Endodermal cell (in vitro differentiated cells): ENCODE measurements at regions not wholly inside any gene's neighbourhood (a gene's known extent, or its start where the extent isn't known, plus 50 kb on each side); places are given as distances from the start of the nearest gene placed in this dataset.

Experiments
- DNase-seq: peaks from one replicate; pipeline ENCODE4 v3.0.0-alpha.2; 2017
- H3K27ac ChIP-seq: 2 replicates; pipeline ENCODE4 v1.5.1; 2013; ENCODE audit warnings: mild to moderate bottlenecking, low read depth, low read length, moderate library complexity
- H3K27me3 ChIP-seq: 2 replicates; pipeline ENCODE4 v1.6.1; 2013; ENCODE audit warnings: mild to moderate bottlenecking, low read length, moderate library complexity; ENCODE audit not compliant: insufficient read depth, control insufficient read depth, poor library complexity, severe bottlenecking
- H3K36me3 ChIP-seq: 2 replicates; pipeline ENCODE4 v1.7.0; 2013; ENCODE audit warnings: mild to moderate bottlenecking, low read length, moderate library complexity; ENCODE audit not compliant: control insufficient read depth, insufficient read depth
- H3K4me1 ChIP-seq: one replicate; pipeline ENCODE4 v1.7.0; 2013; ENCODE audit warnings: low read length; ENCODE audit not compliant: control insufficient read depth, insufficient read depth
- H3K4me3 ChIP-seq: 2 replicates; pipeline ENCODE4 v1.5.1; 2013; ENCODE audit warnings: mild to moderate bottlenecking, low read length, moderate library complexity
- H3K9ac ChIP-seq: 2 replicates; pipeline ENCODE4 v1.6.1; 2013; ENCODE audit warnings: mild to moderate bottlenecking, low read length, moderate library complexity; ENCODE audit not compliant: poor library complexity, severe bottlenecking; ENCODE audit errors: extremely low read depth
- H3K9me3 ChIP-seq: 2 replicates; pipeline ENCODE4 v1.6.1; 2013; ENCODE audit warnings: mild to moderate bottlenecking, low read length, moderate library complexity; ENCODE audit not compliant: control insufficient read depth
- H3K27ac Mint-ChIP-seq: 2 replicates; pipeline ENCODE4 v1.8.0; 2020; ENCODE audit warnings: mixed read lengths
- H3K27me3 Mint-ChIP-seq: 2 replicates; pipeline ENCODE4 v1.8.0; 2021; ENCODE audit warnings: mild to moderate bottlenecking, mixed read lengths; ENCODE audit not compliant: insufficient read depth
- H3K36me3 Mint-ChIP-seq: 2 replicates; pipeline ENCODE4 v1.8.0; 2020; ENCODE audit warnings: low read depth, mixed read lengths
- H3K4me1 Mint-ChIP-seq: 2 replicates; pipeline ENCODE4 v1.8.0; 2020; ENCODE audit warnings: mixed read lengths
- H3K4me3 Mint-ChIP-seq: 2 replicates; pipeline ENCODE4 v1.8.0; 2020; ENCODE audit warnings: mild to moderate bottlenecking, moderate library complexity, mixed read lengths
- H3K9me3 Mint-ChIP-seq: 2 replicates; pipeline ENCODE4 v1.8.0; 2020; ENCODE audit warnings: mild to moderate bottlenecking, mixed read lengths
- CTCF ChIP-seq: fragments of 200-600 bp; sonication (generic); conservative IDR thresholded peaks from 2 replicates; pipeline ENCODE4 v1.5.0; 2021; ENCODE audit warnings: antibody characterized with exemption, mild to moderate bottlenecking
- WGBS, 2 experiments: methylation state at CpG; one replicate each; pipeline versions ENCODE4 v1.1.5 to v1.1.7; 2013; ENCODE audit warnings: missing lambda C conversion rate in 2 of 2, mixed read lengths in 1 of 2; ENCODE audit not compliant: insufficient coverage in 1 of 2, insufficient read length in 1 of 2; 5-methylcytosine and 5-hydroxymethylcytosine counted together

GRCh38 chr2:238638100-238638981 lies 209.5 kb upstream of the TWIST2 start:
- Mint-ChIP-seq H3K4me3 (no peak overlapping the region), H3K36me3 (no peaks in the 10 kb centered on the region), H3K9me3 (no peaks in the 10 kb centered on the region), H3K4me1 (no peaks in the 10 kb centered on the region), H3K27ac (no peak overlapping the region), H3K27me3 (peaks cover 1% of the 10 kb centered on the region)
- 89 to 92% methylated on average over 13 to 20 of the region's 20 CpGs for WGBS, 2 experiments
- Histone ChIP-seq H3K36me3 (no peaks in the 10 kb centered on the region), H3K27me3 (no peaks in the 10 kb centered on the region), H3K9ac (no peak overlapping the region), H3K27ac (no peak overlapping the region), H3K4me1 (no peaks in the 10 kb centered on the region), H3K4me3 (no peak overlapping the region), H3K9me3 (no peaks in the 10 kb centered on the region)
- DNase-seq, result no peak
- TF ChIP-seq CTCF, result no peak

GRCh38 chr2:238638982-238639628 lies 208.8 kb upstream of the TWIST2 start:
- WGBS, 2 experiments, result 92 to 95% methylated on average over 13 to 17 of the region's 17 CpGs
- H3K4me1 ChIP-seq, result no peaks in the 10 kb centered on the region
- H3K9ac ChIP-seq, result no peak overlapping the region
- DNase-seq, result no peak
- Mint-ChIP-seq H3K27ac (no peak overlapping the region), H3K4me1 (no peaks in the 10 kb centered on the region), H3K9me3 (no peaks in the 10 kb centered on the region), H3K27me3 (peaks cover 1% of the 10 kb centered on the region), H3K36me3 (no peaks in the 10 kb centered on the region), H3K4me3 (no peak overlapping the region)
- H3K27me3 ChIP-seq, result no peaks in the 10 kb centered on the region
- H3K36me3 ChIP-seq, result no peaks in the 10 kb centered on the region
- TF ChIP-seq CTCF, result no peak
- no peak overlapping the region for H3K4me3 ChIP-seq
- H3K9me3 ChIP-seq, result no peaks in the 10 kb centered on the region
- H3K27ac ChIP-seq, result no peak overlapping the region

- 90 to 98% methylated on average over 8 of the region's 8 CpGs for WGBS, 2 experiments
- no peaks in the 10 kb centered on the region for H3K36me3 Mint-ChIP-seq
- H3K4me1 Mint-ChIP-seq, result no peaks in the 10 kb centered on the region
- H3K27ac ChIP-seq, result no peak overlapping the region
- DNase-seq, result no peak
- H3K27me3 Mint-ChIP-seq, result no peaks in the 10 kb centered on the region
- TF ChIP-seq CTCF, result no peak
- H3K4me3 ChIP-seq, result no peak overlapping the region
- H3K27me3 ChIP-seq, result no peaks in the 10 kb centered on the region
- H3K27ac Mint-ChIP-seq, result no peak overlapping the region
- H3K36me3 ChIP-seq, result no peaks in the 10 kb centered on the region
- H3K4me1 ChIP-seq, result no peaks in the 10 kb centered on the region
- no peak overlapping the region for H3K9ac ChIP-seq
- no peak overlapping the region for H3K4me3 Mint-ChIP-seq
- H3K9me3 ChIP-seq, result no peaks in the 10 kb centered on the region
- no peaks in the 10 kb centered on the region for H3K9me3 Mint-ChIP-seq
Measured at GRCh38 chr2:238640486-238640885, 207.4 kb upstream of the TWIST2 start.
